C4-2B (cell line): ENCODE measurements at regions not wholly inside any gene's neighbourhood (a gene's known extent, or its start where the extent isn't known, plus 50 kb on each side); places are given as distances from the start of the nearest gene placed in this dataset.

Experiments
- CTCF ChIP-seq: fragments of 450-650 bp; conservative IDR thresholded peaks from 2 replicates; pipeline ENCODE4 v1.5.1; 2017; ENCODE audit warnings: mild to moderate bottlenecking
- ZFX ChIP-seq: fragments of 450-650 bp; IDR thresholded peaks from 2 replicates; pipeline ENCODE4 v1.6.1; 2017

GRCh38 chr12:89157413-89157812 is 194.9 kb downstream of the DUSP6 start:
- TF ChIP-seq CTCF (no peak), ZFX (no peak)
